Activated CD4-positive, CD25-positive, alpha-beta regulatory T cell treated with anti-CD3 and anti-CD28 coated beads, Interleukin-2, amount 50 U/mL, for 24 hours (primary cell): ENCODE measurements at regions not wholly inside any gene's neighbourhood (a gene's known extent, or its start where the extent isn't known, plus 50 kb on each side); places are given as distances from the start of the nearest gene placed in this dataset.
"Not testable (repeated sequence)": the region's sequence is repeated elsewhere in the genome, so short reads cannot be mapped to it uniquely, and the experiment has no call there.

Experiments
- ATAC-seq, 2 donors: fragments of 150-1000 bp; cut with Tn5 transposase; one replicate each; pipeline ENCODE4 v1.10.0; 2021; ENCODE audit warnings: mild to moderate bottlenecking in 1 of 2, moderate library complexity in 1 of 2

DNA sequence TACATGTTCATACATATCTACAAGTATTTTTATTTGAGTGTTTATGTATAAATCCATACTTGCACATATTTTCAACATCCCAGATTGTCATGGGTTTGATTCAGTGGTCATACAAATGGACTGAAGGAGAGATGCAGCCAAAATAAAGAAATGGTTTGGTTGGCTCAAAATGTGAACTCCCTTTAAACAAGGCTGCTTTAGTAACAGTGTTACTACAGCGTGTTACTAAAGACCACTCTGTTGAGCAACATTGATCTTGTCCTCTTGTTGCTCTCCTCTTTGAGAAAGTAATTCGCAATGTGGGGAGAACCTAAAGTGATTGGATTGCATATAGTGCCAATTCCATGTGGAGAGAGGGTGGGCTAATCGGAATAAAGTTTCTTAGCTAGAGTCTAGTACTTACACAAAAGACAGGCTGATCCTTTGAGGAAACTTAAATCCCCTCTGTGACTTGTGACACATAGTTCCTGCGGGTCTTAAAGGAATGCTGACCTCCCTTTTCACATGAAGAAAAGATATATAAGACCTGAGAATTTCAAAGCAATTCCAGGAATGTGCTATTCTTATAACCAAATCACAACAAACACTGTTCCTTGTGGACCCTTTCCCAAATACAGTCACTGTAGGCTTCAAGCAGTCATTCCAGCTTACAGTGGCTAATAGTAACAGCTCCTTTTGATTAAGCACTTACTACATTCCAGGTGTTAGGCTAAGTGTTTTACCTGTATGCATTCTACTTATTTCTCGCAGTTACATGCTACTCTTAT, 144.3 kb downstream of the FZD1 start:
- ATAC-seq = no peak

DNA sequence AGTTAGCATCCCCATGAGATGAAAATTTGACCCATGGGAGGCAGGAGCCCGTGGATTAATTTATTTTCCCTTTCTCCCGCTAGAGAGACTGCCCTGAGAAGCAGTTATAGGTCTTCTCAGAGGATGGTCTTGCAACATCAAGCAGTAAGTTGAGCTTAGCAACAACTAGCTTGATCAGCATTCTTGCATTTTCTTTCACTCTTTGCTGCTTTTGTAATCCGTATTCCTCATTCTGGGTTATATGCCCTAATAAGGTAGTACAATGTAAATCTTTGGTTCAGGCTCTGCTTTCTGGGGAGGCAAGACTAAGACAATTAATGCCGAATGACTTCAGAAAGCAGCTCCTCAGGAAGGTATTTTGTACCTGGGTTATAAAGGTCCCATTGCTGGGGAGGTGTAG, 146.8 kb downstream of the FZD1 start:
- ATAC-seq = no peak

DNA sequence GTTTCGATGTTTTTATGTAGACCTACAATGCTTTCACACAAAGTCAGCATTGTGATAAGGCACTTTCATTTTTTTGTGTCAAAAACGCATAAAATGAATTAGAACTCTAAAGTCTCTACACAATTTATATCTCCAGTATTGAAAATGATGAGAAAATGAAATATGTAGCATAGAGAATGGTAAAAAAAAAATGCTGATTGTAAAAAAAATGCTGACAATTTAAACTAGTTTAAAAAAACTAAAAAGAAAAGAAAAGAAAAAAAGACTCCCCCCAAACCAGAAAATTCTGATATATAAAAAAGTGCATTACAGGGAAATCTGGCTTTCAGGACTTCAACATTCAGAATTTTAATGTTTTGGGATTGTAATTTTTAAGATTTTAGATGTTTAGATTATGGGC, 148.1 kb downstream of the FZD1 start:
- ATAC-seq = no peak

DNA sequence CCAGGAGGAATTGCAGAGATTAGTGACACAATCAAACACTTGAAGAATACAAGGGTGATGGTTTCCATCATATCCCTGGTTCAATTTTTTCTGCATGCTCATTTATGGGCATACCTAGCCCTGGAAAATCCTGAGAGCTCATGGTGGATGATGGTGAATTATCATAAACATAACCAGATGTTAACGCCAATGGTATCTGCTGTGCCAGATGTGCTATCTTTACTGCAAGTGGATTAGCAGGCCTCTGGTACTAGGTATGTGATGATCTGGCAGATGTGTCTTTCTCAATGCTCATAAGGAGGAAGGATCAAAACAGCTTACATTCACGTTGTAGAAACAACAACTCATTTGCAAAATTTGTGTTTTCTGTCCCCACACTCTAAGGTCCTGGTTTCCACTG, 150.5 kb downstream of the FZD1 start:
- no peak for ATAC-seq

DNA sequence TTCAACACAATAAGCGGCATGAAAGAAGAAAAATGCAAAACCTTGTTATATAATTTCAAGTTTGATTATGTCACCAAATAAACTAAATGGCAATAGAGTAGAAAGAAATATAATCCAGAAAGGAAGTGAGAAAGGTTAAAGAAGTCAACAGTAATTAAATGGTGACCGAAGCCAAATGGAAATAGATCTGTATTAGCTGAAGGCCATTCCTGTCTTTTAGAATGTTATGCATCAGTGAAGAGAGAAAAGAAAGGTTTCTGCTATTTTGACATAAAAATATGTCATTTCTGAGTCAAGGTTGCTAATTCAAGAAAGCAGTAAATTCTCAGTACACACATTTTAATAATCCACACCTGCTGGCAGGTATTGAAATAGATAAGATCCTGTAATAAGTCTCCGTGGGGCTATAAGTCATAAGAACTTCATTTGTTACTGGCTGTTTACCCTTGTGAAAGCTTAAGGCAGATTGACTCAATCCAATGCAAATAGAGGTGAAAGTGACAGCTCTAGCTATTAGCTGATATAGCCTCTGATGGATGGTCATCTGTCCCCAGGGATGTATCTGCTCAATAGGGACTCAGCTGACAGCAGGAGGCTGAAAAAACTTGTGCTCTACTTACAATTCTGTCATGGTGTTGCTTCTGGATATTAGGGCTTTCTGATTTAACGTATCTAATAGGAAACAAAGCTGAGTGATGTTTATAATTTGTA, 152.1 kb downstream of the FZD1 start:
- ATAC-seq = no peak

DNA sequence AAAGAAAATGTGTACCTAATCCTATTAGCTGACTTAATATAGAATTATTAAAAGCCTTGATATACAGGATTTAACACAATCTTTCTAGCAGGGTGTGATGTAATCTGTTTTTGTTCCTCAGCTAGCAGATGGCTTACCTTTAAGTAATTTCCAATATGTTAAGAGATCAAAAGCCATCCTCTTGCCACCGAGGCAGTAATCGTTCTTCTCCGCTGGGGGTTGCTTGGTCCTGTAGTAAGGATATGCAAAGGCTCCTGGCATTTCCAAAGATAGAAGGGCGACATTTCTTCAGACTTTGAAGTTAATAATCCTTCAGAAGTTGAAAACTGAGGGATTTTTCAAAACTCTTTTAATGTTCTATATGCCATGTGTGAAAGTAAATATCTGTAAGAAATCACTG, 156.4 kb downstream of the FZD1 start:
- no peak for ATAC-seq

DNA sequence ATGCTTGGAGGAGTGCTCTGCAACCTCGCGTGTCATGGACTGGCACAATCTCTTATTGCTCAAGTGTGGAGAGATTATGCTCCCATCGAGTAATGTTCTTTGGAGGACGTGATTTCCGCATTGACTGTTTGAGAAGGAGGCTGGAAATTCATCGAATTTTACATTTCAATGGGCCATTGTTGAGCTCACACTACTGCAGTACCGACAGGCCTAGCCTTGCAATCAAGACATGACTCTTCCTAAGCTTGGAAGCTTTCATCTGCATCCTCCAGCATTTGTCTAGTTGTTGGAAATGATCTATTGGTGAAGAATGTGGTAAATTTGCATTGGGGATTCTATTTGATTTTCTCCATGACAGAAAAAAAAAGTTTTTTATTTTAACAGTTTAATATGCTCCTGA, 156.8 kb downstream of the FZD1 start:
- ATAC-seq = no peak

DNA sequence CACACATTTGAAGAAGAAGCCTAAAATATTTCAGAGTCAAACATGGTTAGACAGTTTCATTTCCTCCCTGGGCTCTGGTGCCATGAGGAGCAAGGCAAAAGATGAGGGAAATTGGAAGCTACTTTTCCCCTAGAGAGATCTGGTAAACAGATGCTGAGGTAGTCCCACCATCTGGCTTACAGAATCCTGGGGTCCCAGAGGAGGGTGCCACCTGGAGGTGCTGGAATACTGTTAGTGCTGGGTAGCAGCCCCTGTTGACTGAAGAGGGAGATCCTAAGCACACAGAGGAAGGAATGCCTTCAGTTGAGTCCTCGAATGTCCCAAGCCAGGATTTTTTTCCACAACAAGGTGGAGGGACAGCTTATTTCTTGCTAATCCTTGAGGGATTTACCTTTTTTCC, 160.1 kb downstream of the FZD1 start:
- ATAC-seq = no peak

DNA sequence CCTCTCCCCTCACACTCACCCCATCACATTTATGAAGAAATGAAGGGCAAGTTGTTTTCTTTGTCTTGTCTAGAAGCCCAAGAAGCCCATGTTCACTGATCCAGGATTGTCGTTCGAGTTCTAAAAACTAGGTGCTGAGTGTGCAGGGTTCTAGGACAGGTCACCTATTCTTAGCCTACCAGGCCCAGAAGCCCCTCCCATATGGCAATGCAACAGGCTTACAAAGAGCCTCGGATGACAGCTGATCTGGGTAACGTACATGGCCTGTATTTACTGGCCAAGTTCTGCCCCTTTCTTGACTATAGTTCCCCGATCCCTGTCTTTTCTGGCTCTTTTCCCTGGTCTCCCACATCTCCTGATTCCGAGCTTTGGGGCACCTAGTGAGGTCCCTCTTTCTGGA, 160.9 kb downstream of the FZD1 start:
- ATAC-seq = no peak

DNA sequence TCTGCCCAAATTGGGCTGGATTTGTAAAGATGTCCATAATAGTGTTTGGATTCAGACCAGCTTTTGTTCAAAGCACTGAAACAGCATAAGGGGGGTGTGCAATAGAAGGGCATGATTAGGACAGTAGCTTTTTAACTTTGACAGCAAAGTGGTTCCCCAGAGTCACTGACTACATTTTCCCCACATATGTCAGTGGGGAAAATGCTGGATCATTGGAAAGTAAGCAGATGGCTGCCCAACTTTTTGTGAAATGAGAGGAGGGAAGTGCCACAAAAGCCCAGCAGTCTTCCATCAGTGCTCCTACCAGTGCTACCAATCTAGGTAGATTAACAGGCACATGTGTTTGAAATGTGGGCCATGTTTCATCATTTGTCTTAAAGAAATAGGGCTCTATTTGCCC, 162.8 kb downstream of the FZD1 start:
- ATAC-seq = no peak

DNA sequence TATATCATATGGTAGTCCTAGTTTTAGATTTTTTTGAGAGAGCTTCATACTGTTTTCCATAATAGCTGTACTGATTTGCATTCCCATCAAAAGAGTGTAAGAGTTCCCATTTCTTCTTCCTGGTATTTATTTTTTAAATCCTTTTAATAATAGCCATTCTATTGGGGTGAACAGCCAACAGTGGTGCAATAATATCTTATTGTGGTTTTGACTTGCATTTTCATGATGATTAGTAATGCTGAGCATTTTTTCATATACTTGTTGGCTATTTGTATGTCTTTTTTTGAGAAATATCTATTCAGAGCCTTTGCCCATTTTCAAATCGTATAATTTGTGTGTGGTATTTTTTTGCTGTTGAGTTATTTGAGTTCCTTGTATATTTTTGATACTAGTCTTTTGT, 167.4 kb downstream of the FZD1 start:
- ATAC-seq = no peak

DNA sequence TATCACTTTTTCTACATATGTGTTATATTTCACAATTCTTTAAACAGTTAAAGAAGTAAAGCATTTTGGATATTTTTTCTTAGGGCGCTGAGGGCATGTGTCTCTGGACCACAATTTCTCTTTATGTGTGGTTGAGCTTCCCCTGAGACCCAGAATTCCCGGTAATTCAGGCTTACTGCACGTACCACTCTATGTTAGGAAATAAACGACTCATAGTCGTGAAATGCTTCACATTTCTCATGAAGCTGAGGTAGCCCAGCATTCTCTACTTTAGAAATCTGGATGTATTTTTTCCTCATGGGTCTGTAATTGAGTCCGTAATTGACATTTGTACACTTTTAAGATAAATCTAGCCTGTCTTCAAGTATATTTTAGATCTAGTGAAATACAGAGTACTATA, 170.6 kb downstream of the FZD1 start:
- no peak for ATAC-seq

DNA sequence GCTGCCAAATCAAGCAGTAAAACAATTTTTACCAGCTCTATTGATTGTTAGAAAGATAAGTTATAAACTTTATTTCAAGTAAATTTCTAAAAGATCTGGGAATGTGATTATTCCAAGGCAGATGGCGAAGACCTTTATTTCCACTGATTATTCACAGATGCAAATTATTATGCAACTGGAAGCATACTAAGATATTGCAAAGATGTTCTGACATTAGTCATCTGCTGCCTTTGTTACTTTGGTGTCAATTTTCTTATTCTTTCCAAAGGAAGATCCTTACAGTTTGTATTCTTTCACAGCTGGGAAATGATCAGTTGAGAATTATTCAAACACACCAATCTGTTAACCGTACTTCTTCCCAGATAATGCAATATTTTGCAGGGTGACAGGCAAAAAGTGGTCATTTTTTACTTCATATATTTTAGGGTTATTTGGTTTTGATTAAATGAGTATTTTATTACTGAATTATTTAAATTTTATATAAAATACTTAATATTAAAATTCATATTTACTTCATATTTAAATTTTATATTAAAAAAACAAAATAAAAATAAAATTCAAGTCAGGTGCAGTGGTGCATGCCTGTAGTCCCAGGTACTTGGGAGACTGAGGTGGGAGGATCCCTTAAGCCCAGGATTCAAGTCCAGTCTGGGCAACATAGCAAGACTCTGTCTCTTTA, 171.3 kb downstream of the FZD1 start:
- no peak for ATAC-seq

DNA sequence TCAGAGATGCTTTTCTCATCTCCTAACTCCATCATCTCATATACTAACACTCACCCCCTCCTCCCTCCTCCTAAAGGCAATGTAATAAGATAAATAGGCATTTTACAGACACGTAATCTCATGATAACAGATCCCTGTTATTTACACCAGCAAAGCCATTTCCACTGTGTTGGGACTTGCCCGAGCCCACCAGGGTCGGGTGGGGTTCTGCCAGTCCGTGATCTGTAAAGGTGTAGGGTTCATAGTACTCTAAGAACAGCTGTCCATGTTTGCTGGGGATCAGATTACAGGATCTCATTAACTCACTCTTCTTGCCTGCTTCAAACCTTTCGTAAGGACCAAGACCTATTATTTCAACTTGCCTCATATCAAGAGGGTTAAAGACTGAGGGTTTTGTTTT, 172.4 kb downstream of the FZD1 start:
- no peak for ATAC-seq

DNA sequence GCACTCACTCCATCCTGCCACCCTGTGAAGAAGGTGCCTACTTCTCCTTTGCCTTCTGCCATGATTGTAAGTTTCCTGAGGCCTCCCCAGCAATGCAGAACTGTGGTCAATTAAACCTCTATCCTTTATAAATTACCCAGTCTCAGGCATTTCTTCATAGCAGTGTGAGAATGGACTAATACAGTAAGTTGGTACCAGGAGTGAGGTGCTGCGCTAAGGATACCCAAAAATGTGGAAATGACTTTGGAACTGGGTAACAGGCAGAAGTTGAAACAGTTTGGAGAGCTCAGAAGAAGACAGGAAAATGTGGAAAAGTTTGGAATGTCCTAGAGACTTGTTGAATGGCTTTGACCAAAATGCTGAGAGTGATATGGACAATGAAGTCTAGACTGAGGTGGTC, 176.0 kb downstream of the FZD1 start:
- not testable (repeated sequence) for ATAC-seq

DNA sequence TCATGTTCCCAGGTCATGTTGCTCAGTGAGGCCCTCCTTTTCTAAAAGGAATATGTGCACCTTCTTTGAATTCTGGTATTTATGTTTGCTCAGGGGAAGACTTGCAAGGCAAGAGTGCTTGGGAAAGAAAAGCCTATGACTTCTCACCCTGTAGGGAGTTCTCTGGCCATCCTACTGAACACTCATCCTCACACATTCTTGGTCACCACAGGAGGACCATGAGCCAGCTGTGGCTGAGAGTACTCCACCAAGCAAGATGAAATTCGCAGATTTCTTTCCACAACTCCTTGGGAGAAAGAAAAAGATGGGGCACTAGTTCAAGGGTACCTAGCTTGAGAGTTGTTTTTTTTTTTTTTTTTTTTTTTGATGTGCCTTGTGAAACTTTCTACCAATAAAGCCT, 179.6 kb downstream of the FZD1 start:
- ATAC-seq = no peak

DNA sequence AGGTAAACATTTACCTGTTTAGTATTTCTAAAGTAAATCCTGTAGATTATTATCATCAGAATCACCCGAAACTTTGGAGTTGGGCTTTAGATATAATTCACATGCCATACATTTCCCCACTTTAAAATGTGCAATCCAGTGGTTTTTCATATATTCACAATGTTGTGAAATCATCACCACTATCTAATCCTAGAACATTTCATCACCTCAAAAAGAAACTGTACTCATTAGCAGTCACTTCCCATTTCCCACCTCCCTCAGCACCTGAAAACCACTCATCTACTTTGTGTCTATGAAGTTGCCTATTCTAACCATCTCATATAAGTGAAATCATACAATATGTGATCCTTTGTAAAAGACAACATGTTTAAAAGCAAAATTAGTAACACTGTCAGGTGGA, 182.6 kb downstream of the FZD1 start:
- no peak for ATAC-seq

DNA sequence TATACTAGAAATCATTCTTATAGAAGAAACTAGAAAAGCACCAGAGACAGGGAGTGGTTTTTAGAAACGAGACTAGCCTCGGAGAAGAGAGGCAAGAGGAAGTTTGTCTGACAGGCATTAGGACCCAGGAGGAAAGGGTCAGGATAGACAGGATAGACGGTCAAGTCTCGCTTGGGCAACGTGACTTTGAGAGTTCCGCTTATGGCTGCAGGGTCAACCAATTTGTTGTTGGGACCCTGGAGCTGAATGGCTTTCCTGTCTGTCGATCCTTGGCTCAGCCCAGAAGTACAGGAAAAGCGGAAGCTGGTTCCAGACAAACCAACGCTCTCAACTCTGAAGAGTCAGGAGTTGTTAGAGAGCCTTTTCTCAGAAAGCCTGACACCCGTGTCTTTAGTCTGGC, 191.2 kb downstream of the FZD1 start:
- ATAC-seq = no peak

DNA sequence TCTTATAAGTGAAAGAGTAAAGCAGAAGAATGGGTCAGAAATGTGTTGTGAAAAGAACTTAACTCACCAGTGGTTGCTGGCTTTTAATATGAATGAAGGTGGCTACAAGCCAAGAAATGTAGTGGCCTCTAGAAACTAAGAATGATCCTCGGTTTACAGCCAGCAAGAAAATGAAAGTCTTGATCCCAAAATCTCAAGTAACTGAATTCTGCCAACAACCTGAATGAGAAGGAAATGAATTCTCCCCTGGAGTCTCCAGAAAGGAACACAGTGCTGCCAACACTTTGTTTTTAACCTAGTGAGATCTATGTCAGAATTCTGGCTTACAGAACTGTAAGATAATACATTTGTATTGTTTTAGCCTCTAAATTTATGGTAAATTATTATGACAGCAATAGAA, 193.0 kb downstream of the FZD1 start:
- no peak for ATAC-seq

DNA sequence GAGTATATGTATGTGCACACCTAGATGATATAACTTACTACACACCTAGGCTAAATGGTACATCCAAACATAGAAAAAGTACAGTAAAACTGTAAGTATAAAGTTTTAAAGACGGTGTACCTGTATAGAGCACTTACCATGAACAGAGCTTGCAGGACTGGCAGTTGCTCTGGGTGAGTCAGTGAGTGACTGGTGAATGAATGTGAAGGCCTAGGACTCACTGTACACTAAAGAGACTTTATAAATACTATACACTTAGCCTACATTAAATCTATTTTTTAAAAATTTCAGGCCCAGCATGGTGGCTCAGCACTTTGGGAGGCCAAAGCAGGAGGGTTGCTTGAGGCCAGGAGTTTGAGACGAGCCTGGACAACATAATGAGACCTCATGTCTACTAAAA, 195.3 kb downstream of the FZD1 start:
- ATAC-seq = no peak

DNA sequence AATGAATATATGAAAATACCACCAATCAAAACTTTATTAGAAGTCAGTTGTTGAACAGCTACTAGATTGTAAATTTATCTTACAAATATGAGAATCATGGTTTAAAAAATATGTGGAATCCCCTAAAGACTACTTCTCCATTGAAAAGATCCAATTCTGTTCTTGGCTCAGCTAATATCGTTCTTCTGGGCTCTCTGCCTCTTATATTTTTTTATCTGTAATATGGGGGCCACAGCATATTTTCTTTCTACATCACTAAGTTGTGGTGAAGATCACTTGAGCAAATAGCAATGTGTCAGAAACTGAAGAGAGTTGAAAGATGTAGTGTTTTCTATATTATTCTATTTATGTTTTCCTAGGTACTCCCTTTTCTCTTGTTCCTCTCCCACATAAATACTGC, 198.1 kb downstream of the FZD1 start:
- ATAC-seq = no peak

DNA sequence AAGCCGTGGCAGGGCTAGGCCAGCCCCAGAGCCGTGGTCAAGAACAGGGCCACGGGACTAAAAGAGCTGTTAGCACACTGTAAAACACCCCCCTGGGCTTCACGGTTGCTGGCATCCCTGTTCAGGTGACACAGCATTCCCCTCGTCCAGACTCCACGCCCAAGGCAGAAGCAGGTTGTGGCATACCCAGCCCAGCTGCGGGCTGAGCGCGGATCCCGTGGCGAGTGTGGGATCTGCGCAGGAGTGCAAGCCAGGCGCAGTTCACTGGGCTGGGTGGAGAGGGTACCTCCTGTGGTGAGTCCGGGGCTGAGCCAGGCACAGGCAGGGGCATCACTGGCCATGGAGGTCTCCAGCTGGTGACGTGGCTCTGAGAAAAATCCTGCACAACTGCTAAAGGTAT, 199.1 kb downstream of the FZD1 start:
- ATAC-seq = no peak

DNA sequence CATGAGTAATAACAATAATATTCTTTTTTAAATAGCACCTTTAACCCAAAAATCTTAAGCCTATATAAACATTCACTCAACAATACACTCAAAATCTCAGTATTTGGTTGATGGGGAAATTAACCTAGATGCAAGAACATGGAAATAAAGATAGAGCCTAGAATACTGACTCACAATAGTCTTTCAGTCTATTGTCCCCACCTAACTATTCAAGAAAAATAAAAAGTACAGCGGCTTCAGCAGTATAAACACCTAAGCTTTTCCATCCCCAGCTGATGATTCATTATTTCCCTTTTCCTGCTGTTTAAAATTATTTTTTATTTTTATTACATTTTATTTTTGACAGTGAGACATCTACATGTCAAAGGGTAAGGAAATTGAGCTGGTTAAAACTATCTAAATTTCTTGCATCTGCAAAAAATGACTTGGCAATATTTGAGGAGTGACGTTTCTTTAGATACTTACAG, 201.4 kb downstream of the FZD1 start:
- ATAC-seq = no peak

DNA sequence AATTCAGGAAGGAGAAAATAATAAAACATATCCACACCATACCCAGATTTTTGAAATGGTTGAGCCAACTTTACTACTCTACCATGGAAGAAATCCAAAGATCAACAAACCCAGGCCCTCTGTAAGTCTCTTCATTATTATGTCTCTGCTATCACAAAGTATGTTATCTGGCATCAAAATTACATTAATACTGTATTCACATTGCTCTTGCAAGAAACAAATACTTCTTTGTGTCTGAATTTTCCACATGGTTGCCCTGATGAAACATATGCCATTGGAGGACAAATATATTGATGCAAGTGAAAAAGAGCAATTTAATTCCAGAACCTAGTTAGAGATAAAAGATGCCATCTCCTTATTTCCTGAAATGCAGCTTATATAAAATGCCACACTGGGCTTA, 204.0 kb downstream of the FZD1 start:
- no peak for ATAC-seq
